GM12873 (cell line): ENCODE measurements at regions not wholly inside any gene's neighbourhood (a gene's known extent, or its start where the extent isn't known, plus 50 kb on each side); places are given as distances from the start of the nearest gene placed in this dataset.

Experiments
- CTCF ChIP-seq: IDR thresholded peaks from 2 replicates; pipeline ENCODE4 v1.5.1; 2012; ENCODE audit warnings: low read depth, mild to moderate bottlenecking, moderate library complexity, low read length, control low read depth; ENCODE audit not compliant: insufficient read depth; ENCODE audit errors: missing control alignments

DNA sequence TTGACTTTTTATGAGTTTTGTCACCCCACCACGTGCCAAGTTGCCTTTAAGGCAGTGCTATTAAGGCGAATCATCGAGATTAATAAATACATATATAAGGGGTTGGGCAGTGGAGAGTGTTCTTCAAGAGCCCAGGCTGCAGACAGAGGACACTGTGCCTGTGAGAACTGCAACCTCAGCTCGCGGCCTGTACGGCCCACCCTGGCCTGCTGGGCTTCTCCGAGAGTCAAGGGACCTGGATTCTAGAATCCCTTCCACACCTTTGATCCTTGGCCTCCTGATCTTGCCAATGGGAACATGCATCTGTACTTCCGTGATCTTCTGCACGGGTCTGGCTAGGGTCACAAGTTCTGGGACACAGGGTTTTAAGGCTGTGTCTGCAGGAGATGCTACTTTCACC is 54.5 kb downstream of the IRX5 start:
- TF ChIP-seq CTCF, result no peak

GRCh38 chr16:54985668-54986067 is 55.0 kb downstream of the IRX5 start:
- TF ChIP-seq CTCF, result no peak

DNA sequence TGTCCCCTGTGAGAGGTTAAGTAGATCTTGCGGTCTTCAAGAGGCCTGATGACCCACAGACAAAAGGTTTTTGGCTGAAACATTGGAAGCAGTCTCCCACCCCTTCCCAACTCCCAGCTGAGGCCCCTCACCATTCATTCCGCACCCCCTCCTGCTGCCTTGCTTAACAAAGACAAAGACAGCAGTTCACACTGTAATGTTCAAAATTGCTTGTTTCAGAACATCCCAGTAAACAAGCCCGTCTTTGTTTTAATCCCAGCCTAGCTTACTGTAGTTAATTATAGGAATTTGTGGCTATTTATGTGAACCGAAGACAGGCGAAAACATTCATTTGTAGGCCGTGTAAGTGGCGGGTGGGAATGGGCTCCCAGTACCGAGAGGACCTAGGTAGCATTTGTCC is 55.7 kb downstream of the IRX5 start:
- no peak for TF ChIP-seq CTCF

- no peak for TF ChIP-seq CTCF
These were observed 56.4 kb downstream of the IRX5 start for GRCh38 chr16:54987081-54987480.

GRCh38 chr16:54991525-54991924 is 60.9 kb downstream of the IRX5 start:
- no peak for TF ChIP-seq CTCF

DNA sequence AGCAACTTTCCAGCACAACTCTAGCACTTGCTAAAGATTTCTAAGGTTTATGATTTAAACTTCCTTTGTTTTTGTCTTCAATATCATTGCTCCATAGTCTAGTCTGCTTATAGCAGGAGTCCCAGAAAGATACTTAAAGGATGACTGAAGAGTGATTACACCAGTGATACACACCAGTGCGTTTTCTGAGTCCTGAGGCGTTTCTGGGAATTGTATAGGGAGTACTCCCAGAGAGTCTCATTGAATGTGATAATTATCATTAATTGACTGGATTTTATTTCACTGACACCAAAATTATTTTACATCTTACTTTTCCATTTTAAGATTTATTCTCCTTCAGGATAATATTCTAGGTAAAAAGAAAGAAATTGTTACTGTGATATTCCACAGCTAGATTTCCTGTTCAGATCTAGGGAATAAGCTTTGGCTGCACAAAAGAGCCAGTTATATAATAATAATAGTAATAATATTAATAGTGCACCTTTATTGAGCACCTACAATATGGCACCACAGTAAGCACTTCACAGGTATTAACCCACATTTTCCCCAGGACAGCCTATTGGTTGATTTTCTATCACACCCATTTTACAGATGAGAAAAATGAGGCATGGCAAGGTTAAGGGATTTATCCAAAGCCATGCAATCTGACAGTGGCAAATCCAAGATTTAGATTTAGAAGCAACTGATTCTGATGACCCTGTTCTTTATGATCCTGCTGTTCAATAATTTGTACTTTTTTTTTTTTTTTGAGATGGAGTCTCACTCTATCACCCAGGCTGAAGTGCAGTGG is 62.6 kb downstream of the IRX5 start:
- TF ChIP-seq CTCF, result no peak

- TF ChIP-seq CTCF, result no peak
These were observed 65.5 kb downstream of the IRX5 start for GRCh38 chr16:54996186-54996585.

GRCh38 chr16:54998834-54999233 is 68.2 kb downstream of the IRX5 start:
- TF ChIP-seq CTCF, result no peak
